MV-4-11 (cell line): ENCODE measurements at regions not wholly inside any gene's neighbourhood (a gene's known extent, or its start where the extent isn't known, plus 50 kb on each side); places are given as distances from the start of the nearest gene placed in this dataset.
"Not testable (repeated sequence)": the region's sequence is repeated elsewhere in the genome, so short reads cannot be mapped to it uniquely, and the experiment has no call there.

ENCODE experiments used
- DNase-seq: peaks from one replicate; lab custom pipeline; 2025; lab: John Stamatoyannopoulos, UW

DNA sequence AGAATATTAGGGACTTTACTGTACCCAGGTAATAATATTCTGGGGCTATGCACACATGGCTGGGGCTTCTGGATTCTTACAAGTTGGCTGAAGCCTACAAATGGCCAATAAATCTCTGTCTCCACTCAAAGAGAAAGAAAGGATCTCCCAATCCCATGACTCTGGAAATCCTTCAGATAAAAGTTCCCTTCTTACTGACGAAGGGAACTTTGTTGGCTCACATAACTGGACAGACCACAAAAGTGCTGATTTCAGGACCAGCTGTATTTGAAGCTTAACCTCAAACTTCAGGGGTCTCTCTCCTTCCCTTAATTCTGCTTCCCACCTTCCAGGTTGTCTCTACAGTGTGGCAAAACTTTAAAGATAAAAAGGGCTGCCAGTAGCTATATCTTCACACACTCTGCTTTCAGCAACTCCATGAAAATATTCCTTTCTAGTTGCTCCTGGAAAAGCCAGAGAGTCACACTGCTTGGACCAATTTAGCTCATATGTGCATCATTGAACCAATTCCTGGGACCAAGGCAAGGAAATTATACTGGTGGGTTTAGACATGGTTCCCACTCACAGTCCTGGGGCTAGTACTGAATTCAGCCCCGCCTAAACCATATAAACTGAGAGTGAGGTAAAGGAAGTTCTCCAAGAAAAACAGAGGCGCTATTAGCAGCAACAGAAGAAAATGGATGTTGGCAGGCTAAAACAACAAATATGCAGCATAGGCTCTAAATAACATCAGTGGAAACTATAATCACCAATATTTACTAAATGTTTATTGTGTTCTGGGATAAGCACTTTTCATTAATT, 290.0 kb upstream of the GADL1 start:
- no peak for DNase-seq

DNA sequence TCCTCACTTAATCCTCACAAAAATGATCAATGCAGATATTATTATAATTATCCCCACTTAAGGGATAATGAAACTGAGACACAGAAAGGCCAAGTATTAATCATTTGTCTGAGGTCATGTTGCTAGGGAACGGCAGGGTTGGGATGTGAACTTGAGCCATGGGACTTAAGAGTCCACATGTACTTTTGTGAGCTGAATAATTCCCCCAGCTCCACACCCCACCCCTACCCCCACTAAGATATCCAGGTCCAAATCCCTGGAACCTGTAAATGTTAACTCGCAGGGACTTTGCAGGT, 290.5 kb upstream of the GADL1 start:
- DNase-seq = no peak

DNA sequence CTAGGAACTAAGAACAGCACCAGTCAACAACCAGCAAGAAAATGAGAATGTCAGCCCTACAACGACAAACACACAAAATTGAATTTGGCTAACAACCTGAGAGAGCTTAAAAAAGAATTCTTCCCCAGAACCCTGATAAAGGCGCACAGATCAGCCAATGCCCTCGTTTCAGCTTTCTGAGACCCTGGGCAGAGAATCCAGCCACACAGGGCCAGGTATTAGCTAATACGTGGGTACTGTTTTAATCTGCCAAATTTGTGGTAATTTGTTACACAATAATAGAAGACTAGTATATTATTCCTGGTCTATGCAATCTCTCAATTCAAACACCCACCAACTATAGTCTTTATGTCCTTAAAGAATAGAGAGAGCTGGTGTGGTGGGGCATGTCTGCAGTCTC, 291.6 kb upstream of the GADL1 start:
- DNase-seq = no peak

DNA sequence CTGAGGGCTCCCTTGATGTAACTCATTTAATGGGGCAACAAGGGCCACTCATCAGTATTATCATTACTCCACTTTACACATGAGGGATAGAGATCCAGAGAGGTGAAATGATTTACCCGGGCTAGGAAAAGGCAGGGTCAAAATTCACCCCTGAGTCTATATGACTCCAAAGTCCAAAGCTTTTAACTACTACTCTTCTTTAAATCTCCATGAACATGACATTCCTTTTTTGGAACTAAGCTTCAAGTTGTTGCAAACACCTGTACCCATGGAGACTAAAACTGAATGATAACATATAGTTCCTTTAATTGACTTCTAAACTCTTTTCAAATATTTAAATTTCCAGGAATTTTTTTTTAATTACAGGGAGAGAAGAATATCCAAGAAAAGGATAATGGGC, 292.9 kb upstream of the GADL1 start:
- no peak for DNase-seq

DNA sequence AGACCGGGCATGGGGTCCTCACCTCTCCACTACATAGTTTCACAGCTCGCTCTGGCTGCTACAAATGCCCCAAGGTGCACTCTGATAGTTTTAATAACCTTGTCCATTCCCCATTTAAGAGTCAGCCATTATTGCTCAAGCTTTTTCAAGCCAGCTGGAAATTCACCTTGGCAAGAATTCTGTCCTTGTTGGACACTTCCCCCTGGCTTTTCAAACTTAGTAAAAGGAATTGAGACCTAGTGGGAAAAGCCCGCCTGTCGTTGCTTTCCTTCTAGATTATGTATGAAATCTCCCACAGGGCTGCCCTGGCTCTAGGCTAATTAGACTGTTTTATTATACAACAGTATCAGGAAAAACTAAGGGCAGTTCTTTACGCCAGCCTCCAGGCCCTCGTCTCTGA, 293.7 kb upstream of the GADL1 start:
- DNase-seq = no peak

DNA sequence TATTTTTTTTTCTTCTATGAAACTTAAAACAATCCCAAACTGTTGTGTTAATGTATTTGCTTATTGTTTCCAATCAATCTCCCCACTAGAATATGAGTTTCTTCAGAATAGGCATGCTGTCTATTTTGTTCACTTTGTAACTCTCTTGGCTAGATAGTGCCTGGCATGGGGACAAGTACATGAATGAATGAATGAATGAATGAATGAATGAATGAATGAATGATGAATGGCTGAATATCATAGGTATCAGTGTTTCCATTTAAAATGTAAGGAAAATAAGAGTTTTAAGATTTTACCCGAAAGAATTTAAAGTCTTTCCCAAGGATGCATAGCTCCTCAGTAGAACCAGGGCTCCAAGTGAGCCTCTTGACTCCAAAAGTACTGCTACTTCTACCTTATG, 294.9 kb upstream of the GADL1 start:
- no peak for DNase-seq

DNA sequence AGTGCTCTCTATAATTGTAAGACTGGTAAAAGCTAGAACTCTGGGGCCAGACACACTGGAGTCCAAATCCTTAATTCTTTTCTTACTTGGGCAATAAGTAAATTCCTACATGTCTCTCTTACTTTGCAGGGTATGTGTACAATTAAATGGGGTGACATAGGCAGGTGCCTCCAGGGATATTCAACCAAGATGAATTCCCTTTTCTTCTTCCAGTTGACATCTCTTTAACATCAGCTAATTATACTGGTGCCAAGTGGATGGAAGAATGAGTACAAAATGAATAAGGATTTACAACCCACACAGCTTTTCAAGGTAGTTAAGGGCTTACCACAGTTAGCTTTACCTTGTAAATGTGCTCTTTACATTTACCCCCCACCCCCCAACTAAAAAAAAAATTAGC, 295.5 kb upstream of the GADL1 start:
- DNase-seq = no peak

DNA sequence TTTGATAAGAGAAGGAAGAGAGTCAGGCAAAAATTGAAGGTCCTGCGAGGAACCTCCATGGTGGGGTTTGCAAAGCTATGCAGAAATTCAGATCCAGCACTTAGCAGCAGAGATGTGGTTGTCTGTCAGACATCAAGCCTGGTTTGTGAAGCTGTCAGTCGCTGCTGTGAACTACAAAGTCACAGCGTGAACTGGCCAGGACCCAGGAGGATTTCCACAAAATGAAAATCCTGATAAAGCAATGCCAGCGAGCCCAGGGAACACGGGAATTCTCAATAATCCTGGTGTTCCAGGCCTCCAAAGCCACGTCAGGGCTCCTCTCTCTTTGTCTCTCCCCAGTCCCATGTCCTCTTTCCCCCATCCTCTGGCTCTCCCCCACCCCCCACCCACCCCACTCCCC, 296.9 kb upstream of the GADL1 start:
- DNase-seq = no peak

DNA sequence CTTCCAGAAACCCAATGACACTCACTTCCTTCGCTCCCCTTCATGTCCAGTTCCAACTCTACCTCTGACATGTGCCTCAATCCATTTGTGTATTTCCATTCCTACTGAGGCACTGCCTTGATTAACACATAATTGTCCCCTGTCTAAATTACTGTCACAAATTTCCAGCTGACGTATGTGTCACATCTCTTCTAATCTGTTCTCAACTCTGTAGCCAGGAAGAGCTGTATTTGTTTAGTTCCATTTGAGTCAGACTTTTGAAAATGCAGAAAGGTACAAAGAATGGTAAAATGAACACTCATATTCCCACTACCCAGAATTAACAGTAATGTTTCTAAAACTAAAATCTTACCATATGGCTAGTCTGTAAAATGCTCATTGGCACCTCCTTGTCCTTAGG, 299.0 kb upstream of the GADL1 start:
- no peak for DNase-seq

DNA sequence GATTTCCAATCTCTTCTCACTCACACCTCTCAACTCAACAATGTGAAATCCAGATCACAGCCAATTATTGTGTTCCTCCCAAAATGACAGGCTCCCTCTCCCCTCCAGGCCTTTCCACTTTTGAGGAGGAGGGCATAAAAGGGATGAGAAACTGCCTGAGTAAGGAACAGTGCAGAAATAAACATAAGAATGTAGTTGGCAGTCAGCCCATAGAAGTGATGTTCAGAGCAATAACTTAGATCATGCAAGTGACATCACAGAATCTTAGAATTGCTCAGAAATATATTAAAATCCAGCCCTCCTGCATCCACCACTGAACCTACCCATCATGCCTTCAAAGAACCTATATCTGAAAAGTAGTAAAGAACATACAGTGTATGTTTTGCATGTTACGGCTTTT, 299.4 kb upstream of the GADL1 start:
- DNase-seq = no peak

DNA sequence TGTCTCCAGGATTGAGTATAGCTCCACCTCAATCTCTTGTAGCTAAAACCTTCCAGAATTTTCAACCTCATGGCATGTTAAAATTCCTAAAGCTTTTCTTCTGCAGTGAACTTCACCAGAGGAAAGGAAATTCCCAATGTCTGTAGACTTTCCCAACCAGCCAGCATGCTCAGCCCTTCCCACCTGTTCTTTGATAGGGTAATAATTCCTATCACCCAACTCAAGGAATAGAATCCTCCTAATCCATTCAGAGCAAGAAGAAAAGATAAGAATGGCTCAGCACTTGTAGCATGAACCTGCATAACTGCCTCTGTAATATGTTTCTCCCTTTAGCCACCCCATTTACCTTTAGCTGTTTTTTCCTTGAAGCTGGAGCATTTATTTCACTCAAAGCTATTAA, 301.8 kb upstream of the GADL1 start:
- no peak for DNase-seq

DNA sequence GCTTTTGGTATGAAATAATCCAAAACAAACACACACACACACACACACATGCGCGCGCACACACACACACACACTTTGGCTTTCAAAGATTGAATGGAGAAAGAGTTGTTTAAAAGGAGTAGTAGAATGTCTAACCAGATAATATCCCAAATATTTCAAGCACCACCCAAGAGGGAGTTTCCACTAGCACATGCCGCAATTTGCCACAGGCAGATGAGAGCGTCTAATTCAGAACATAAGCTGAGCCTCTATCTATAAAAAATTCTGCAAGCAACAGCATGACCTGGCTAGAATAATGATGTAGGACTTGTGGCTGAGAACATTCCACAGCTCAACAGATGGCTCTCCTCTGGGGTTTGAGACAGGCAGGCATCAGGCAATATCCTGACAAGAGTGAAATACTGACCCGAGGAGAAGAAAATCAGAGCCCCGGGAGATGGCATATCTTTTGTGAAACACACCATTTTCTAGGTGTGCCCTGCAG, 302.5 kb upstream of the GADL1 start:
- no peak for DNase-seq

DNA sequence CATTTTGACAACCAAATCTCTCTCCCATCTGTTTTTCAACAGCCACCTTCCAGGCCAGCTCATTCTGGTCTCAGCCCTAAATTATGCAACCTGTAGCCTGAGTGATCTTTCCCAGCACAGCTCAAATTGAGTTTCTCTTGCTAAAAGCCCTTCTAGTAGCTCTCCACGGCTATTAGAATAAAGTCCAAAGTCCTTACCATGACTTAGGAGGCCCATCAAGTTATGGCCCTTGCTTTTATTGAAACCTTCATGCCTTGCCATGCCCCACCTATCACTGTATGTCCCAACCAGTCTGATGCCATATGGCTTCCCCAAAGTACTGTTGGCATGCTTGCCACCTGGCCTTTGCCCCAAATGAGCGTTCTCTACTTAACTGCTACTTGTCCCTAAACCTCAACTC, 303.5 kb upstream of the GADL1 start:
- no peak for DNase-seq

DNA sequence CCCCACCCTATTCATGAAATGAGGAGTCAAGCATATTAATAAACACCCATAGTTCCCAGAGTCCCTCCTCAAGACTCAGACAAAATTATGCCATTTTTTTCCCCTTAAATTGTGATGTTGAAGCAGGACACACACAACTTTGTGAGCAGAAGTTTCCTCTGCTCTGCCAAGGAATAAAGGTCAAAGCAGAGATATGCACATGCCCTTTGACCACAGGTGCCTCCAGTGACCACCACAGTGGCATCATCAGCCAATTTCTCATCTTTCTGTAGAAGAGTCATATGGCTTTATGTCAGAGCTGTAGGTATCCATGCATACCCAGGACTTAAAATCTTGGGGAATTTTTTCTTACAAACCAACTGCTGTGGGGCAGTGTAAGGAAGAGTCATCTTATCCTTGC, 304.4 kb upstream of the GADL1 start:
- no peak for DNase-seq

DNA sequence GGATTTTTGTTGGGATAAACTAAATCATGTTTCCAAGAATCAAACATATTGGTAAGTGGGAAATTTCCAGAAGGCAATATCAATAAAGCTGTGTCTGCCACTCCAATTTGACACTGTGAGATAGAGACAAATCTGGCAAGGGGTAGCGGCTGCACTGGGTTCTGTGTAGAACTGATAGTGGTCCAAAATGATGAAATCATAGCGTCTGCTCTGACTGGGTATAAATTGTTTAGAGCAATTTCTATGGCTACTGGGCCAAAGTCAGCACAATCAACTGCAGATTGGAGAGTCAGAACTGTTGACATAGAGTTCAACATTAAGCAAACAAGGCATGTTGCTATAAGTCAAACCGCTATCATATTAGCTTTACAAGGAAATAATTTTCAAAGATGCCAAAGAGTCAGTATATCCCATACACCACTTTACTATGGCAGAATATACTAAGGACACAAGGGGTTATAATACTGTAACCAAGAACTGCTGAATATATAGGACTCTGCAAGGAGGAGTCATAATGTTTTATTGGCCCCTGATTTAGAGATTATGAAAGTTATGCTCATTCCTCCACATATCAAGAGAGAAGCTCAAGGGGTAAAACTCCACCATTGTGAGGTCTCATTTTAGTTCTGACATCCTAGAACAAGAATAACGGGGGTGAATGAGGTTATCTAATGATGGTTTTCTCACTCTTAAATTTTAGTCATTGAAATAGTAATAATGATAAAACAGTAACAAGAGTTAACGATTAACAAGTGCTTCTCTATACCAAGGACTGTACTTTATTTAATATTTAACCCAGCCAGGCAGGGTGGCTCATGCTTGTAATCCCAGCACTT, 309.7 kb upstream of the GADL1 start:
- no peak for DNase-seq

DNA sequence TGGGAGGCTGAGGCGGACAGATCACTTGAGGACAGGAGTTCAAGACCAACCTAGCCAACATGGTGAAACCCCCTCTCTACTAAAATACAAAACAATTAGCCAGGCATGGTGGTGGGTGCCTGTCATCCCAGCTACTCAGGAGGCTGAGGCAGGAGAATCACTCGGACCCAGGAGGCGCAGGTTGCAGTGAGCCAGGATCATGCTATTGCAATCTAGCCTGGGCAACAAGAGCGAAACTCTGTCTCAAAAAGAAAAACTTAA, 310.3 kb upstream of the GADL1 start:
- not testable (repeated sequence) for DNase-seq

DNA sequence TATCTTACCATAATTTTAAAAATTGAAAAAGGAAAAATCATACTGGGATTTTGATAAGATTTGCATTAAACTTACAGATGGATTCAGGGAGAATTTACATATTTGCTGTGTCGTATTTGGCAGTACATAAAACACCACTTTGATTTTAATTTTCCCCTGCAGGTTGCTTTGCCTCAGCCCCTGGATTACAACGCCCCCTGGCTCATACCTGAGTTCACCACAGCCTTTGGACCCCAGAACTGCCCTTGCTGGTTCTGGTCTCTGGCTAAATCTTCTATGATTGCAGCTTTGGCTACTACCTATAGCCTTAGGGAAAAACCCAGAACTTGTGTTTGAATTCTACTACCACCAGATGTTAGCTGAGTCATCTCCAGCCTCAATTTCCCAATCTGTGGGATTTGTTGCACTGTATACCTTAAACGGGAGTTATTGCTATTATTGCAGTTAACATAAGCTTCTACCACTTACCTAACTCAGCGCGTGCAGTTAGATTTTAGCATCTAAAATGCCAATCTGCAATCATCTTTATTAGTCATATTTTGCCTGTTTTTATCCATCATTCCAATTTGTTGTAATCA, 315.7 kb upstream of the GADL1 start:
- DNase-seq = no peak

DNA sequence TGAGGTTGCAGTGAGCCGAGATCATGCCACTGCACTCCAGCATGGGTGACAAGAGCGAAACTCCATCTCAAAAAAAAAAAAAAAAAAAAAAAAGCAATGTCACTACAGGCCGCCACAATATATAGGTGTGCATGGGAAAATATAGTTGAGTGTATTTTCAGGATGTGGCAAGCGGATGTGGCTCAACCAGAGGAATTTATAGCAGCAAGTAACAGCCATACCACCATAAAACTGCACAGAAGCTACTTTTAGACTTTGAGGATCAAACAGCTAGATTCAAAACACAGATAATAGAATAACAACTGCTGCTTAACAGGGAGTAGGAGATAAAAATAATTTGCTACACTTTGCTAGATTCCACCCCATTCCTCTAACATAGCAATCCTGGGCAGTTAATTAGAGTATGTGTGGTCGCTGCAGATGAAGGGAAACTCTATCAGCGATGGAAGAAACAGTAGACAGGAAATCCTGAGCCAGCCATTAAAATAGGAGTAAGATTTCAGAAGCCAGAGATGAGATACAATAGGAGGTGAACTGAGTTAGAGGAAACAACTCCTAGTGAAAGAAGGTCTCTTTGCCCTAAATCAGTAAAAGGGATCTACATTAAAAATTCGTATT, 318.7 kb upstream of the STT3B start:
- DNase-seq = peak; percentile 70

DNA sequence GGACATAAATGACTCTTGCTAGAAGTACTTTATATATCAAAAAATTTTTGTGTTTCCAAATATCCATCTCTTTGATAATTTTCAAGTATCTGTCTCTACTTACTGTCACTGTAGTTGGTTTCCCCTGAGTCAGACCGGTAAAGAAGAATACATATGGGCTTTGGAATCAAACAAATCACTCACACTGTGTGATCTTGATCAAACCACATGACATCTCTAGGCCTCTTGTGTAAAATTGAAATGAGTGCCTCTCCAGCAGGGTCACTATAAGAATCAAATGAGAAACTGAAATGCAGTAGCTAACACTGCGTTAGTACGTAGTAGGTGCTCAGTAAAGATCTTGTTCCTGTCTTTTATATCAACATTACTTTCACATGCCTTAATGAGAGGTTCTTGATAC, 314.6 kb upstream of the STT3B start:
- DNase-seq = no peak

DNA sequence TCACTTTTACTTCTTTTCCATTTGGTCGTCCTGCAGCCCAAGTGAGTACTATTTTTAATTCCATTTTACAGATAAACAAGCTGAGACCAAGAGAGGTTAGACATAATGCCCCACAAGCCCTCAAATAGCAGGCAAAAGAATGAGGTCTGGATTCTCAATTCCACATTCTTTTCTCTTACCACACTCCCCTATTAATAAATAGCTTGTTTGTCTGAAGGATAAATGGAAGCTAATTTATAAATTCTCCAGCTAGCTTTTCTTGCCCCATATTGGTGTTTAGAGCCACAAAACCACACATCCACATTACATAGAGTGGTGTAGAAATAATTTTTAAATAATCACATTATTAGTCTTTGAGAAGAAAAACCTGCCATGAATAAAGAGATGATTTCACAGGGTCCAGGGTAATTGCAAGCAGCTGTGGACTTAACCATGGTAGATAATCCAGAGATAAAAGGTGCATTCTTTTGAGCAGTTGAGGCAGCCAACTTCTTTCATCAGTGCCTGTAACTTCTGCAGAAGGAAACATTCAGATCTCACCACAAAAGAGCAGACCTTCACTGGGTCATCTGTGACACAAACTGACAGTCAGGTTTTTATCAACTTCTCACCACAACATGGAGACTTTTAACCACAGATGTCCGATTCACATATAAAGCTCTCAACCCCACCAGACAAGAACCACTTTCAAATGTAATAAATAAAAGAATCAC, 313.4 kb upstream of the STT3B start:
- DNase-seq = peak; percentile 58

DNA sequence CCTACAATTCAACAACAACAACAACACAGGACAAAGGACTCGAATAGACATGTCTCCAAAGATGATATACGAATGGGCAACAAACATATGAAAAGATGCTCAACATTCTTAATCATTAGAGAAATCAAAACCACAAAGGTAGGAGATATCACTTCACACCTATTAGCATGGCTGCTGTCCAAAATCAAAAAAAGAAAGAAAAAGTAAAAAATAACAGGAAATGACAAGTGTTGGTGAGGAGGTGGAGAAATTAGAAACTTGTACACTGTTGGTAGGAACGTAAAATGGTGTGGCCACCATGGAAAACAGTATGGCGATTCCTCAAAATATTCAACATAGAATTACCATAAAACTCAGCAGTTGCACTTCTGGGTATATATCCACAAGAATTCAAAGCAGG, 312.3 kb upstream of the STT3B start:
- DNase-seq = no peak

DNA sequence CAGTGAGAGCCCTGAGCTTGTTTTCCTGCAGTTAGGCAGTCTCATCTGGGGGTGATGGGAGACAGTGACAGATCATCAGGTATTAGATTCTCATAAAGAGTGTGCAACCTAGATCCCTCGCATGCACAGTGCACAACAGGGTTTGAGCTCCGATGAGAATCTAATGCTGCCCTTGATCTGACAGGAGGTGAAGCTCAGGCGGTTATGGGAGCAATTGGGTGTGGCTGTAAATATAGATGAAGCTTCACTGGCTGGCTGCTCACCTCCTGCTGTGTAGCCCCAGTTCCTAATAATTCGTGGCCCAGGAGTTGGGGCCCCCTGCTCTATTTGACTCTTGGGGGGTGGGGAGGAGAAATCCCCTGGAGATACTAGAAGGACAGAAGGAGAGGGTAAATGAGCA, 309.4 kb upstream of the STT3B start:
- DNase-seq = no peak

DNA sequence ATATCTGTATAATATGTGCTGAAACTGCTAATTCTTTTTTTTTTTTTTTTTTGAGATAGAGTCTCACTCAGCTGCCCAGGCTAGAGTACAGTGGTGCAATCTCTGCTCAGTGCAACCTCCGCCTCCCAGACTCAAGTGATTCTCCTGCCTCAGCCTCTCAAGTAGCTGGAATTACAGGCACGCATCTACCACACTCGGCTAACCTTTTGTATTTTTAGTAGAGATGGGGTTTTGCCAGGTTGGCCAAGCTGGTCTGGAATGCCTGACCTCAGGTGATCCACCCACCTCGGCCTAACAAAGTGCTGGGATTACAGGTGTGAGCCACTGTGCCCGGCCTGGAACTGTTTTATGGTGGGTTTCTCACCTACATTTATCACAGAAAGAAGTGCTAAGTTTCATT, 307.8 kb upstream of the STT3B start:
- DNase-seq = no peak
